GM23338 (cell line): ENCODE measurements at regions not wholly inside any gene's neighbourhood (a gene's known extent, or its start where the extent isn't known, plus 50 kb on each side); places are given as distances from the start of the nearest gene placed in this dataset.

Experiments used
- ATAC-seq: fragments of 200-7000 bp; cut with Tn5 transposase; 3 replicates; pipeline ENCODE4 v1.9.1; 2020
- DNase-seq: peaks from one replicate; pipeline ENCODE4 v3.0.0-alpha.2; 2015; ENCODE audit warnings: low spot score
- H2AFZ ChIP-seq: fragments of 200-600 bp; sonication (generic); 2 replicates; pipeline ENCODE4 v1.8.0; 2016; ENCODE audit warnings: antibody characterized with exemption, mild to moderate bottlenecking, moderate library complexity
- H3F3A ChIP-seq: fragments of 200-600 bp; sonication (generic); replicated peaks from 2 replicates; pipeline ENCODE4 v1.8.0; 2017; ENCODE audit warnings: antibody characterized with exemption, mixed run types, low read depth
- H3K27ac ChIP-seq: fragments of 200-600 bp; sonication (generic); 2 replicates; pipeline ENCODE4 v1.6.1; 2016; ENCODE audit warnings: low read depth
- H3K27me3 ChIP-seq: fragments of 200-600 bp; sonication (generic); 2 replicates; pipeline ENCODE4 v1.8.0; 2016; ENCODE audit warnings: mild to moderate bottlenecking, mixed run types, moderate library complexity; ENCODE audit not compliant: insufficient read depth
- H3K36me3 ChIP-seq: fragments of 200-600 bp; sonication (generic); 2 replicates; pipeline ENCODE4 v1.8.0; 2016; ENCODE audit warnings: mild to moderate bottlenecking; ENCODE audit not compliant: insufficient read depth
- H3K4me1 ChIP-seq: fragments of 200-600 bp; sonication (generic); 2 replicates; pipeline ENCODE4 v1.8.0; 2016; ENCODE audit warnings: mild to moderate bottlenecking, moderate library complexity; ENCODE audit not compliant: insufficient read depth
- H3K4me2 ChIP-seq: fragments of 200-600 bp; sonication (generic); 2 replicates; pipeline ENCODE4 v1.7.1; 2017; ENCODE audit warnings: mixed run types
- H3K4me3 ChIP-seq: fragments of 200-600 bp; sonication (generic); 2 replicates; pipeline ENCODE4 v1.6.1; 2016; ENCODE audit warnings: mixed run types
- H3K79me2 ChIP-seq: fragments of 200-600 bp; sonication (generic); replicated peaks from 2 replicates; pipeline ENCODE4 v1.8.0; 2017; ENCODE audit warnings: mild to moderate bottlenecking; ENCODE audit not compliant: insufficient read depth
- H3K9me2 ChIP-seq: fragments of 200-600 bp; sonication (generic); 2 replicates; pipeline ENCODE4 v1.8.0; 2017; ENCODE audit not compliant: insufficient read depth
- H4K20me1 ChIP-seq: fragments of 200-600 bp; sonication (generic); replicated peaks from 2 replicates; pipeline ENCODE4 v1.8.0; 2017; ENCODE audit warnings: mild to moderate bottlenecking; ENCODE audit not compliant: insufficient read depth
- H3K27ac Mint-ChIP-seq: 2 replicates; pipeline ENCODE4 v1.8.0; 2020; ENCODE audit warnings: inconsistent platforms, mild to moderate bottlenecking, moderate library complexity, mixed read lengths
- H3K27me3 Mint-ChIP-seq: 3 replicates; pipeline ENCODE4 v1.8.0; 2022; ENCODE audit warnings: low read depth, mild to moderate bottlenecking, moderate library complexity, mixed read lengths, inconsistent platforms; ENCODE audit not compliant: insufficient read depth, poor library complexity
- H3K36me3 Mint-ChIP-seq: 3 replicates; pipeline ENCODE4 v1.8.0; 2021; ENCODE audit warnings: low read depth, mild to moderate bottlenecking, inconsistent platforms, moderate library complexity, mixed read lengths
- H3K4me1 Mint-ChIP-seq: 3 replicates; pipeline ENCODE4 v1.8.0; 2020; ENCODE audit warnings: mild to moderate bottlenecking, inconsistent platforms, mixed read lengths
- H3K4me3 Mint-ChIP-seq: 3 replicates; pipeline ENCODE4 v1.8.0; 2021; ENCODE audit warnings: moderate library complexity, mild to moderate bottlenecking, inconsistent platforms, mixed read lengths
- H3K9me3 Mint-ChIP-seq: 3 replicates; pipeline ENCODE4 v1.8.0; 2020; ENCODE audit warnings: moderate library complexity, mild to moderate bottlenecking, inconsistent platforms, mixed read lengths
- CREB1 ChIP-seq: fragments of 250-450 bp; sonication (Bioruptor Pico); IDR thresholded peaks from 2 replicates; pipeline ENCODE4 v1.5.0; 2020; ENCODE audit warnings: low read depth, mild to moderate bottlenecking, moderate library complexity
- CTCF ChIP-seq, 2 experiments: fragments of 200-600 bp in 1 of 2; sonication (generic) in 1 of 2; conservative IDR thresholded peaks; 2 replicates each; pipeline versions ENCODE4 v1.5.1 to v1.6.1; 2016 to 2017; ENCODE audit warnings: antibody characterized with exemption in 2 of 2, low read depth in 2 of 2, mild to moderate bottlenecking in 2 of 2, moderate library complexity in 1 of 2
- NANOG ChIP-seq: IDR thresholded peaks from 2 replicates; pipeline ENCODE4 v1.6.1; 2016; ENCODE audit warnings: antibody characterized with exemption, borderline replicate concordance
- STAT1 ChIP-seq: IDR thresholded peaks from one replicate; pipeline ENCODE4 v1.6.1; 2016; ENCODE audit warnings: antibody characterized with exemption; ENCODE audit not compliant: unreplicated experiment
- ZNF331 ChIP-seq: fragments of 250-450 bp; sonication (Bioruptor Pico); IDR thresholded peaks from 2 replicates; pipeline ENCODE4 v1.5.0; 2020; ENCODE audit warnings: low read depth, mild to moderate bottlenecking, moderate library complexity
- TF ChIP-seq, protein P1 (sequence below): IDR thresholded peaks from one replicate; pipeline ENCODE4 v1.6.1; 2018; ENCODE audit warnings: antibody characterized with exemption; ENCODE audit not compliant: unreplicated experiment
- TF ChIP-seq, protein P2 (sequence below): fragments of 250-450 bp; sonication (Bioruptor Pico); IDR thresholded peaks from 2 replicates; pipeline ENCODE4 v1.5.0; 2020; ENCODE audit warnings: mild to moderate bottlenecking, moderate library complexity

DNA sequence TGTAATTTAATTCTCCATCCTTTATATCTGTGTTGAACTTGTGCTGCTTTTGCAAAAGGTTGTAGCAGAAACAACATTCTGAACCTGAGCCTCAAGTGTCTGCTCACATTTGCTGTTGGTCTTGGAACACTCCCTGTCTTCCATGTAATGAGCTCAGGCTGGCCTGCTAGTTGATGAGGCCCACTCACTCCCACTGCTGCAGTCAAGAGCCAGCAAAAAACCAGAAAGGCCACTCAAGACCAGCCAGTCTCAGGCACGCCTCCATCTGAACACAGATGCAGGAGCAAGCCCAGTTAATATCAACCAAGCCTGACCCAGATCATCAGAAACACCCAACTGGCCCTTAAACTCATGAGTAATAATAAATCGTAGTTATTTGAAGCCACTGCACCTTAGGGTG, 342.2 kb upstream of the NFIA start:
- H3K36me3 Mint-ChIP-seq, result no peaks in the 10 kb centered on the region
- Histone ChIP-seq H3K4me2 (no peak overlapping the region), H2AFZ (no peak overlapping the region), H3K4me3 (no peak overlapping the region), H3F3A (no peaks in the 10 kb centered on the region), H4K20me1 (no peaks in the 10 kb centered on the region), H3K27ac (no peak overlapping the region), H3K79me2 (no peaks in the 10 kb centered on the region), H3K36me3 (no peaks in the 10 kb centered on the region), H3K9me2 (no peaks in the 10 kb centered on the region; the same call in 1 of the 2 replicates), H3K4me1 (no peaks in the 10 kb centered on the region), H3K27me3 (no peaks in the 10 kb centered on the region)
- no peak for TF ChIP-seq CTCF (conservative IDR thresholded peaks at IDR 0.05; ENCODE audit: low read depth in 2 of 2)
- no peak for TF ChIP-seq CREB1
- TF ChIP-seq NANOG, result no peak
- no peak for TF ChIP-seq ZNF331 (CRISPR knock-in tag)
- TF ChIP-seq STAT1, result no peak
- TF ChIP-seq, protein P1, sequence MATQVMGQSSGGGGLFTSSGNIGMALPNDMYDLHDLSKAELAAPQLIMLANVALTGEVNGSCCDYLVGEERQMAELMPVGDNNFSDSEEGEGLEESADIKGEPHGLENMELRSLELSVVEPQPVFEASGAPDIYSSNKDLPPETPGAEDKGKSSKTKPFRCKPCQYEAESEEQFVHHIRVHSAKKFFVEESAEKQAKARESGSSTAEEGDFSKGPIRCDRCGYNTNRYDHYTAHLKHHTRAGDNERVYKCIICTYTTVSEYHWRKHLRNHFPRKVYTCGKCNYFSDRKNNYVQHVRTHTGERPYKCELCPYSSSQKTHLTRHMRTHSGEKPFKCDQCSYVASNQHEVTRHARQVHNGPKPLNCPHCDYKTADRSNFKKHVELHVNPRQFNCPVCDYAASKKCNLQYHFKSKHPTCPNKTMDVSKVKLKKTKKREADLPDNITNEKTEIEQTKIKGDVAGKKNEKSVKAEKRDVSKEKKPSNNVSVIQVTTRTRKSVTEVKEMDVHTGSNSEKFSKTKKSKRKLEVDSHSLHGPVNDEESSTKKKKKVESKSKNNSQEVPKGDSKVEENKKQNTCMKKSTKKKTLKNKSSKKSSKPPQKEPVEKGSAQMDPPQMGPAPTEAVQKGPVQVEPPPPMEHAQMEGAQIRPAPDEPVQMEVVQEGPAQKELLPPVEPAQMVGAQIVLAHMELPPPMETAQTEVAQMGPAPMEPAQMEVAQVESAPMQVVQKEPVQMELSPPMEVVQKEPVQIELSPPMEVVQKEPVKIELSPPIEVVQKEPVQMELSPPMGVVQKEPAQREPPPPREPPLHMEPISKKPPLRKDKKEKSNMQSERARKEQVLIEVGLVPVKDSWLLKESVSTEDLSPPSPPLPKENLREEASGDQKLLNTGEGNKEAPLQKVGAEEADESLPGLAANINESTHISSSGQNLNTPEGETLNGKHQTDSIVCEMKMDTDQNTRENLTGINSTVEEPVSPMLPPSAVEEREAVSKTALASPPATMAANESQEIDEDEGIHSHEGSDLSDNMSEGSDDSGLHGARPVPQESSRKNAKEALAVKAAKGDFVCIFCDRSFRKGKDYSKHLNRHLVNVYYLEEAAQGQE, result no peak
- TF ChIP-seq, protein P2, sequence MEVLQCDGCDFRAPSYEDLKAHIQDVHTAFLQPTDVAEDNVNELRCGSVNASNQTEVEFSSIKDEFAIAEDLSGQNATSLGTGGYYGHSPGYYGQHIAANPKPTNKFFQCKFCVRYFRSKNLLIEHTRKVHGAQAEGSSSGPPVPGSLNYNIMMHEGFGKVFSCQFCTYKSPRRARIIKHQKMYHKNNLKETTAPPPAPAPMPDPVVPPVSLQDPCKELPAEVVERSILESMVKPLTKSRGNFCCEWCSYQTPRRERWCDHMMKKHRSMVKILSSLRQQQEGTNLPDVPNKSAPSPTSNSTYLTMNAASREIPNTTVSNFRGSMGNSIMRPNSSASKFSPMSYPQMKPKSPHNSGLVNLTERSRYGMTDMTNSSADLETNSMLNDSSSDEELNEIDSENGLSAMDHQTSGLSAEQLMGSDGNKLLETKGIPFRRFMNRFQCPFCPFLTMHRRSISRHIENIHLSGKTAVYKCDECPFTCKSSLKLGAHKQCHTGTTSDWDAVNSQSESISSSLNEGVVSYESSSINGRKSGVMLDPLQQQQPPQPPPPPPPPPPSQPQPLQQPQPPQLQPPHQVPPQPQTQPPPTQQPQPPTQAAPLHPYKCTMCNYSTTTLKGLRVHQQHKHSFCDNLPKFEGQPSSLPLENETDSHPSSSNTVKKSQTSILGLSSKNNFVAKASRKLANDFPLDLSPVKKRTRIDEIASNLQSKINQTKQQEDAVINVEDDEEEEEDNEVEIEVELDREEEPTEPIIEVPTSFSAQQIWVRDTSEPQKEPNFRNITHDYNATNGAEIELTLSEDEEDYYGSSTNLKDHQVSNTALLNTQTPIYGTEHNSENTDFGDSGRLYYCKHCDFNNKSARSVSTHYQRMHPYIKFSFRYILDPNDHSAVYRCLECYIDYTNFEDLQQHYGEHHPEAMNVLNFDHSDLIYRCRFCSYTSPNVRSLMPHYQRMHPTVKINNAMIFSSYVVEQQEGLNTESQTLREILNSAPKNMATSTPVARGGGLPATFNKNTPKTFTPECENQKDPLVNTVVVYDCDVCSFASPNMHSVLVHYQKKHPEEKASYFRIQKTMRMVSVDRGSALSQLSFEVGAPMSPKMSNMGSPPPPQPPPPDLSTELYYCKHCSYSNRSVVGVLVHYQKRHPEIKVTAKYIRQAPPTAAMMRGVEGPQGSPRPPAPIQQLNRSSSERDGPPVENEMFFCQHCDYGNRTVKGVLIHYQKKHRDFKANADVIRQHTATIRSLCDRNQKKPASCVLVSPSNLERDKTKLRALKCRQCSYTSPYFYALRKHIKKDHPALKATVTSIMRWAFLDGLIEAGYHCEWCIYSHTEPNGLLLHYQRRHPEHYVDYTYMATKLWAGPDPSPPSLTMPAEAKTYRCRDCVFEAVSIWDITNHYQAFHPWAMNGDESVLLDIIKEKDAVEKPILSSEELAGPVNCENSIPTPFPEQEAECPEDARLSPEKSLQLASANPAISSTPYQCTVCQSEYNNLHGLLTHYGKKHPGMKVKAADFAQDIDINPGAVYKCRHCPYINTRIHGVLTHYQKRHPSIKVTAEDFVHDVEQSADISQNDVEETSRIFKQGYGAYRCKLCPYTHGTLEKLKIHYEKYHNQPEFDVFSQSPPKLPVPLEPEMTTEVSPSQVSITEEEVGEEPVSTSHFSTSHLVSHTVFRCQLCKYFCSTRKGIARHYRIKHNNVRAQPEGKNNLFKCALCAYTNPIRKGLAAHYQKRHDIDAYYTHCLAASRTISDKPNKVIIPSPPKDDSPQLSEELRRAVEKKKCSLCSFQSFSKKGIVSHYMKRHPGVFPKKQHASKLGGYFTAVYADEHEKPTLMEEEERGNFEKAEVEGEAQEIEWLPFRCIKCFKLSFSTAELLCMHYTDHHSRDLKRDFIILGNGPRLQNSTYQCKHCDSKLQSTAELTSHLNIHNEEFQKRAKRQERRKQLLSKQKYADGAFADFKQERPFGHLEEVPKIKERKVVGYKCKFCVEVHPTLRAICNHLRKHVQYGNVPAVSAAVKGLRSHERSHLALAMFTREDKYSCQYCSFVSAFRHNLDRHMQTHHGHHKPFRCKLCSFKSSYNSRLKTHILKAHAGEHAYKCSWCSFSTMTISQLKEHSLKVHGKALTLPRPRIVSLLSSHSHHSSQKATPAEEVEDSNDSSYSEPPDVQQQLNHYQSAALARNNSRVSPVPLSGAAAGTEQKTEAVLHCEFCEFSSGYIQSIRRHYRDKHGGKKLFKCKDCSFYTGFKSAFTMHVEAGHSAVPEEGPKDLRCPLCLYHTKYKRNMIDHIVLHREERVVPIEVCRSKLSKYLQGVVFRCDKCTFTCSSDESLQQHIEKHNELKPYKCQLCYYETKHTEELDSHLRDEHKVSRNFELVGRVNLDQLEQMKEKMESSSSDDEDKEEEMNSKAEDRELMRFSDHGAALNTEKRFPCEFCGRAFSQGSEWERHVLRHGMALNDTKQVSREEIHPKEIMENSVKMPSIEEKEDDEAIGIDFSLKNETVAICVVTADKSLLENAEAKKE (CRISPR knock-in tag), result no peak
- H3K27ac Mint-ChIP-seq, result no peak overlapping the region
- H3K27me3 Mint-ChIP-seq, result no peaks in the 10 kb centered on the region
- no peak for DNase-seq
- no peaks in the 10 kb centered on the region for H3K4me1 Mint-ChIP-seq
- ATAC-seq, result no peak
- no peak overlapping the region for H3K4me3 Mint-ChIP-seq
- H3K9me3 Mint-ChIP-seq, result no peaks in the 10 kb centered on the region
